Body of pancreas (tissue), 1 donor: ENCODE measurements at regions not wholly inside any gene's neighbourhood (a gene's known extent, or its start where the extent isn't known, plus 50 kb on each side); places are given as distances from the start of the nearest gene placed in this dataset. TPM values are rescaled to one million over a fixed set of nuclear protein-coding genes. Genes with fewer than 3 reads are reported as not detected.

Experiments
- small RNA-seq: library from RNA; depleted of rRNA; stranded (forward); fragments of <200 nt; gene quantifications from one replicate; pipeline ENCODE3, GENCODE V24; 2016

Small RNA genes lying in the stretch of these regions (small RNA-seq; reads per million reads assigned to genes)
- gene RF02101 (not detected), gene RNU6ATAC21P (not detected)
